Hepatocyte (in vitro differentiated cells): ENCODE measurements at regions not wholly inside any gene's neighbourhood (a gene's known extent, or its start where the extent isn't known, plus 50 kb on each side); places are given as distances from the start of the nearest gene placed in this dataset.

Source experiments
- CTCF ChIP-seq: fragments of 200-600 bp; sonication (generic); IDR thresholded peaks from 2 replicates; pipeline ENCODE4 v1.5.1; 2016; ENCODE audit warnings: antibody characterized with exemption, mild to moderate bottlenecking; ENCODE audit not compliant: poor library complexity
- EZH2 ChIP-seq: fragments of 200-600 bp; sonication (generic); IDR thresholded peaks from 2 replicates; pipeline ENCODE4 v1.6.1; 2016; ENCODE audit warnings: antibody characterized with exemption, mild to moderate bottlenecking, borderline replicate concordance
- EZH2phosphoT487 ChIP-seq: fragments of 200-600 bp; sonication (generic); IDR thresholded peaks from one replicate; pipeline ENCODE4 v1.6.1; 2018; ENCODE audit warnings: antibody characterized with exemption, mild to moderate bottlenecking, low read depth, moderate library complexity; ENCODE audit not compliant: unreplicated experiment, severe bottlenecking

- TF ChIP-seq EZH2 (no peak), CTCF (no peak), EZH2phosphoT487 (no peak)
Measured at GRCh38 chr9:103919605-103920209, 174.4 kb upstream of the SMC2 start.
